Stimulated activated CD4-positive, alpha-beta T cell treated with anti-CD3 and anti-CD28 coated beads, Interleukin-12 subunit alpha, Interleukin-12 subunit beta, amount 100 ng/mL, for 48 hours (primary cell): ENCODE measurements at regions not wholly inside any gene's neighbourhood (a gene's known extent, or its start where the extent isn't known, plus 50 kb on each side); places are given as distances from the start of the nearest gene placed in this dataset.
A peak's percentile ranks its signal among the peaks of the same experiment; 100 is the strongest.

ENCODE experiments used
- DNase-seq, 3 donors: peaks; one replicate each; pipeline ENCODE4 v3.0.0-alpha.2; 2020; ENCODE audit warnings: low read depth in 2 of 3, low spot score in 1 of 3

GRCh38 chr6:137277971-137278637 is 58.9 kb upstream of the IFNGR1 start:
- no peak for DNase-seq

GRCh38 chr6:137272403-137272802 is 53.2 kb upstream of the IFNGR1 start:
- DNase-seq: no peak

GRCh38 chr6:137271245-137272183 is 52.3 kb upstream of the IFNGR1 start:
- DNase-seq: peak in 1 of 3 donors; percentile 13

GRCh38 chr6:137269803-137270202 is 50.6 kb upstream of the IFNGR1 start:
- no peak for DNase-seq

DNA sequence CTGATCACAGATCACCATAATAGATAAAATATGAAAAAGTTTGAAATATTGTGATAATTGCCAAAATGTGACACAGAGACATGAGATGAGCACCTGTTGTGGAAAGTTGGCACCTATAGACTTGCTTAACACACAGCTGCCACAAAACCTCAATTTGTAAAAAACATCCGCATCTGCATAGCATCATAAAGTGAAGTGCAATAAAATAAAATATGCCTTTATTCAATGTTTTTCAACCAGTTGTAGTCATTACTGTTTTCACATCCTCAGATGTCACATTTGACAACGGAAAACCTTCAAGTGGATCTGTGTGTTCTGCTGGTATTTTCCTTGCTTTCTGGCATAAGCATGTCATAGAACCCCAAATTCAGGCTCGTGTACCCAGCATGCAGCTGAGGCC is 50.2 kb upstream of the IFNGR1 start:
- no peak for DNase-seq
